SK-N-SH treated with all-trans-retinoic acid at 6 μM for 48 hours (cell line): ENCODE measurements at regions not wholly inside any gene's neighbourhood (a gene's known extent, or its start where the extent isn't known, plus 50 kb on each side); places are given as distances from the start of the nearest gene placed in this dataset.

Experiments
- CSDC2 ChIP-seq: fragments of 250-450 bp; sonication (Bioruptor Pico); IDR thresholded peaks from 2 replicates; pipeline ENCODE4 v1.5.0; 2020; ENCODE audit warnings: mild to moderate bottlenecking, moderate library complexity
- GLIS3 ChIP-seq: fragments of 250-450 bp; sonication (Bioruptor Pico); IDR thresholded peaks from 2 replicates; pipeline ENCODE4 v1.5.0; 2020; ENCODE audit warnings: mild to moderate bottlenecking, moderate library complexity
- ISL1 ChIP-seq: fragments of 250-450 bp; sonication (Bioruptor Pico); IDR thresholded peaks from 2 replicates; pipeline ENCODE4 v2.1.2; 2022; ENCODE audit warnings: mild to moderate bottlenecking, moderate library complexity
- ZC3H10 ChIP-seq: fragments of 250-450 bp; sonication (Bioruptor Pico); IDR thresholded peaks from 2 replicates; pipeline ENCODE4 v1.5.1; 2021; ENCODE audit warnings: mild to moderate bottlenecking, moderate library complexity
- ZFP3 ChIP-seq: fragments of 250-450 bp; sonication (Bioruptor Pico); IDR thresholded peaks from 2 replicates; pipeline ENCODE4 v1.5.0; 2020; ENCODE audit warnings: mild to moderate bottlenecking, moderate library complexity
- ZFP30 ChIP-seq: fragments of 450-650 bp; formaldehyde crosslinking; IDR thresholded peaks from 2 replicates; pipeline ENCODE4 v1.5.0; 2022; ENCODE audit warnings: mild to moderate bottlenecking, moderate library complexity
- TF ChIP-seq, protein P1 (sequence below): fragments of 250-450 bp; sonication (Bioruptor Pico); IDR thresholded peaks from 2 replicates; pipeline ENCODE4 v1.8.0; 2021; ENCODE audit warnings: low read depth, mild to moderate bottlenecking, moderate library complexity, borderline replicate concordance
- TF ChIP-seq, protein P2 (sequence below): fragments of 250-450 bp; sonication (Bioruptor Pico); IDR thresholded peaks from 2 replicates; pipeline ENCODE4 v1.5.0; 2020; ENCODE audit warnings: mild to moderate bottlenecking, moderate library complexity
- TF ChIP-seq, protein P3 (sequence below): fragments of 250-450 bp; sonication (Bioruptor Pico); IDR thresholded peaks from 2 replicates; pipeline ENCODE4 v1.8.0; 2020; ENCODE audit warnings: mild to moderate bottlenecking, moderate library complexity, borderline replicate concordance

DNA sequence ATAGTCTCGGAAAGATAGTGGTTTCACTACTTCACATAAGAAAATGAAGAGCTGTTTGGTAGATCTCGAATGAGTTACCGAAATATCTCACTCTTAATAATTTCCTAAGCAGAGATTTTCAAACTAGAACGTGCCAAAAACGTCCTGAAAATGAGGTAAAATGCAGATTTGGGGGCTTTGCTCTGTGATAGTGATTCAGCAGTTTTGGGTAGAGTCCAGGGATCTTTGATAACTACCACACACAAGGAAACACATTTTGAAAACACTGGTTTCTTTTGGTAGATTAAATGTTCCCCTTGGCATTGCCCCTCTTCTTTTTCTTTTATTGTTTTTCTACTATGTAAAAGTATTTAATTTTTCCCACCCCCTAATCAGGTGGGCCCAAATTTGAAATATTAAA is 125.9 kb downstream of the EBLN2 start:
- TF ChIP-seq ISL1 (CRISPR knock-in tag) (no peak), ZC3H10 (no peak), GLIS3 (no peak), ZFP3 (no peak), ZFP30 (CRISPR knock-in tag) (no peak), CSDC2 (no peak)
- TF ChIP-seq, protein P1, sequence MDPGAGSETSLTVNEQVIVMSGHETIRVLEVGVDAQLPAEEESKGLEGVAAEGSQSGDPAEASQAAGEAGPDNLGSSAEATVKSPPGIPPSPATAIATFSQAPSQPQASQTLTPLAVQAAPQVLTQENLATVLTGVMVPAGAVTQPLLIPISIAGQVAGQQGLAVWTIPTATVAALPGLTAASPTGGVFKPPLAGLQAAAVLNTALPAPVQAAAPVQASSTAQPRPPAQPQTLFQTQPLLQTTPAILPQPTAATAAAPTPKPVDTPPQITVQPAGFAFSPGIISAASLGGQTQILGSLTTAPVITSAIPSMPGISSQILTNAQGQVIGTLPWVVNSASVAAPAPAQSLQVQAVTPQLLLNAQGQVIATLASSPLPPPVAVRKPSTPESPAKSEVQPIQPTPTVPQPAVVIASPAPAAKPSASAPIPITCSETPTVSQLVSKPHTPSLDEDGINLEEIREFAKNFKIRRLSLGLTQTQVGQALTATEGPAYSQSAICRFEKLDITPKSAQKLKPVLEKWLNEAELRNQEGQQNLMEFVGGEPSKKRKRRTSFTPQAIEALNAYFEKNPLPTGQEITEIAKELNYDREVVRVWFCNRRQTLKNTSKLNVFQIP (CRISPR knock-in tag) = no peak
- TF ChIP-seq, protein P2, sequence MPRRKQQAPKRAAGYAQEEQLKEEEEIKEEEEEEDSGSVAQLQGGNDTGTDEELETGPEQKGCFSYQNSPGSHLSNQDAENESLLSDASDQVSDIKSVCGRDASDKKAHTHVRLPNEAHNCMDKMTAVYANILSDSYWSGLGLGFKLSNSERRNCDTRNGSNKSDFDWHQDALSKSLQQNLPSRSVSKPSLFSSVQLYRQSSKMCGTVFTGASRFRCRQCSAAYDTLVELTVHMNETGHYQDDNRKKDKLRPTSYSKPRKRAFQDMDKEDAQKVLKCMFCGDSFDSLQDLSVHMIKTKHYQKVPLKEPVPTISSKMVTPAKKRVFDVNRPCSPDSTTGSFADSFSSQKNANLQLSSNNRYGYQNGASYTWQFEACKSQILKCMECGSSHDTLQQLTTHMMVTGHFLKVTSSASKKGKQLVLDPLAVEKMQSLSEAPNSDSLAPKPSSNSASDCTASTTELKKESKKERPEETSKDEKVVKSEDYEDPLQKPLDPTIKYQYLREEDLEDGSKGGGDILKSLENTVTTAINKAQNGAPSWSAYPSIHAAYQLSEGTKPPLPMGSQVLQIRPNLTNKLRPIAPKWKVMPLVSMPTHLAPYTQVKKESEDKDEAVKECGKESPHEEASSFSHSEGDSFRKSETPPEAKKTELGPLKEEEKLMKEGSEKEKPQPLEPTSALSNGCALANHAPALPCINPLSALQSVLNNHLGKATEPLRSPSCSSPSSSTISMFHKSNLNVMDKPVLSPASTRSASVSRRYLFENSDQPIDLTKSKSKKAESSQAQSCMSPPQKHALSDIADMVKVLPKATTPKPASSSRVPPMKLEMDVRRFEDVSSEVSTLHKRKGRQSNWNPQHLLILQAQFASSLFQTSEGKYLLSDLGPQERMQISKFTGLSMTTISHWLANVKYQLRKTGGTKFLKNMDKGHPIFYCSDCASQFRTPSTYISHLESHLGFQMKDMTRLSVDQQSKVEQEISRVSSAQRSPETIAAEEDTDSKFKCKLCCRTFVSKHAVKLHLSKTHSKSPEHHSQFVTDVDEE = no peak
- TF ChIP-seq, protein P3, sequence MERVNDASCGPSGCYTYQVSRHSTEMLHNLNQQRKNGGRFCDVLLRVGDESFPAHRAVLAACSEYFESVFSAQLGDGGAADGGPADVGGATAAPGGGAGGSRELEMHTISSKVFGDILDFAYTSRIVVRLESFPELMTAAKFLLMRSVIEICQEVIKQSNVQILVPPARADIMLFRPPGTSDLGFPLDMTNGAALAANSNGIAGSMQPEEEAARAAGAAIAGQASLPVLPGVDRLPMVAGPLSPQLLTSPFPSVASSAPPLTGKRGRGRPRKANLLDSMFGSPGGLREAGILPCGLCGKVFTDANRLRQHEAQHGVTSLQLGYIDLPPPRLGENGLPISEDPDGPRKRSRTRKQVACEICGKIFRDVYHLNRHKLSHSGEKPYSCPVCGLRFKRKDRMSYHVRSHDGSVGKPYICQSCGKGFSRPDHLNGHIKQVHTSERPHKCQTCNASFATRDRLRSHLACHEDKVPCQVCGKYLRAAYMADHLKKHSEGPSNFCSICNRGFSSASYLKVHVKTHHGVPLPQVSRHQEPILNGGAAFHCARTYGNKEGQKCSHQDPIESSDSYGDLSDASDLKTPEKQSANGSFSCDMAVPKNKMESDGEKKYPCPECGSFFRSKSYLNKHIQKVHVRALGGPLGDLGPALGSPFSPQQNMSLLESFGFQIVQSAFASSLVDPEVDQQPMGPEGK (CRISPR knock-in tag) = no peak
